GM19455 (cell line): ENCODE measurements at regions not wholly inside any gene's neighbourhood (a gene's known extent, or its start where the extent isn't known, plus 50 kb on each side); places are given as distances from the start of the nearest gene placed in this dataset.

ENCODE experiments used
- ATAC-seq: cut with Tn5 transposase; IDR thresholded peaks from one replicate; pipeline ENCODE4 v1.9.1; 2021; ENCODE audit not compliant: unreplicated experiment

- ATAC-seq: no peak
Measured at GRCh38 chr6:82629921-82630320, 266.3 kb downstream of the TPBG start.

- no peak for ATAC-seq
Measured at GRCh38 chr6:82641677-82642076, 278.1 kb downstream of the TPBG start.

- ATAC-seq: no peak
Measured at GRCh38 chr6:82645536-82646230, 282.1 kb downstream of the TPBG start.

GRCh38 chr6:82646231-82646615, 282.6 kb downstream of the TPBG start:
- no peak for ATAC-seq

GRCh38 chr6:82651845-82652335, 288.3 kb downstream of the TPBG start:
- ATAC-seq: no peak

- no peak for ATAC-seq
Measured at GRCh38 chr6:82679232-82679631, 315.6 kb downstream of the TPBG start.

GRCh38 chr6:82680192-82680591, 316.6 kb downstream of the TPBG start:
- ATAC-seq: no peak

GRCh38 chr6:82681119-82681714, 317.6 kb downstream of the TPBG start:
- no peak for ATAC-seq

GRCh38 chr6:82686719-82687118, 323.1 kb downstream of the TPBG start:
- ATAC-seq: no peak

- no peak for ATAC-seq
Measured at GRCh38 chr6:82687855-82688254, 324.2 kb downstream of the TPBG start.

GRCh38 chr6:82690283-82690682, 326.7 kb downstream of the TPBG start:
- no peak for ATAC-seq

GRCh38 chr6:82691997-82692396, 328.4 kb downstream of the TPBG start:
- no peak for ATAC-seq

- ATAC-seq: no peak
Measured at GRCh38 chr6:82693094-82693493, 329.5 kb downstream of the TPBG start.

- no peak for ATAC-seq
Measured at GRCh38 chr6:82701341-82701740, 337.7 kb downstream of the TPBG start.

- ATAC-seq: no peak
Measured at GRCh38 chr6:82702574-82702973, 339.0 kb downstream of the TPBG start.

GRCh38 chr6:82703230-82703629, 339.6 kb downstream of the TPBG start:
- no peak for ATAC-seq

- no peak for ATAC-seq
Measured at GRCh38 chr6:82704045-82704444, 340.4 kb downstream of the TPBG start.

- no peak for ATAC-seq
Measured at GRCh38 chr6:82705579-82705978, 342.0 kb downstream of the TPBG start.

GRCh38 chr6:82711105-82711827, 347.6 kb downstream of the TPBG start:
- no peak for ATAC-seq

- ATAC-seq: no peak
Measured at GRCh38 chr6:82711971-82712370, 348.4 kb downstream of the TPBG start.

- no peak for ATAC-seq
Measured at GRCh38 chr6:82712389-82712788, 348.8 kb downstream of the TPBG start.

- no peak for ATAC-seq
Measured at GRCh38 chr6:82712826-82713225, 349.2 kb downstream of the TPBG start.
